ENCODE measurements at regions not wholly inside any gene's neighbourhood (a gene's known extent, or its start where the extent isn't known, plus 50 kb on each side); places are given as distances from the start of the nearest gene placed in this dataset.

DNA sequence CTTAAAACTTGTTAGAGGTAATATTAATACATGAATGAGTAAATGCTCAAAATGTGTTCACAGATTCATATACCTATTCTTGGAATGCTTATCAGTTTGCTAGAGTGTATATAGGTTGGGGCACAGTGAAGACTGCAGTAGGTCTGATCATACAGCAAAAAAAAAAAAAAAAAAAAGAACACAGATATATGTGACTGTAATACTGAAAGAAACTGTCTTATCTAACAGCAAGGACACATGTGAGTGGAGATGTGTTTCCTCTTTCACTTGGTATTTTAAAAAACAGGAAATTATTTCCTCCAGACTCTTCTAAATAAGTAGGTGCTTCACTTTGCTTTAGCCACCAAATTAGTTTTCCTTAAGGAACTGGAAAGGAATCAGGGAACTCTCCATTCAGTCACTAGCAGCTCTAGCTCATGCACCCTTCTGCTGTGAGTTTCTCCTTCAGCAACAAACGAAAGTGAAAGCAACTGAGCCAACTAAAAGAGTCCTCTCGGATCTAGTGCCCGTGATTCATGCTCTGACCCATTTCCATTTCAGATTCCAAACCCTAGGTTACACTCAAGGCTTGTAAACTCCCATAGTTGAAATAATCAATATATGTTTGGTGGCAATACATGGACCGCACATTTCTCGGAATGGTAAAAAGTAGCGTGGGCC lies 98.5 kb downstream of the DSEL start (continued):
- TF ChIP-seq KDM4A (IDR thresholded peaks at IDR 0.05; ENCODE audit: low read depth, low read length, severe bottlenecking): no peak
- no peak for TF ChIP-seq SIX5 (IDR thresholded peaks at IDR 0.05; ENCODE audit: low read depth, low read length)
- no peak for TF ChIP-seq MAFK (IDR thresholded peaks at IDR 0.05; ENCODE audit: low read depth, low read length)
- no peak for TF ChIP-seq RFX5 (IDR thresholded peaks at IDR 0.05; ENCODE audit: borderline replicate concordance, low read depth, low read length)
- TF ChIP-seq FOSL1 (IDR thresholded peaks at IDR 0.05; ENCODE audit: insufficient read depth, low read depth, low read length): no peak

Data from H1 (cell line).